EH (cell line): ENCODE measurements at regions not wholly inside any gene's neighbourhood (a gene's known extent, or its start where the extent isn't known, plus 50 kb on each side); places are given as distances from the start of the nearest gene placed in this dataset.
"Not testable (repeated sequence)": the region's sequence is repeated elsewhere in the genome, so short reads cannot be mapped to it uniquely, and the experiment has no call there.

ENCODE experiments used
- DNase-seq: peaks from one replicate; pipeline ENCODE4 v3.0.0-alpha.2; 2015; ENCODE audit warnings: low read depth

DNA sequence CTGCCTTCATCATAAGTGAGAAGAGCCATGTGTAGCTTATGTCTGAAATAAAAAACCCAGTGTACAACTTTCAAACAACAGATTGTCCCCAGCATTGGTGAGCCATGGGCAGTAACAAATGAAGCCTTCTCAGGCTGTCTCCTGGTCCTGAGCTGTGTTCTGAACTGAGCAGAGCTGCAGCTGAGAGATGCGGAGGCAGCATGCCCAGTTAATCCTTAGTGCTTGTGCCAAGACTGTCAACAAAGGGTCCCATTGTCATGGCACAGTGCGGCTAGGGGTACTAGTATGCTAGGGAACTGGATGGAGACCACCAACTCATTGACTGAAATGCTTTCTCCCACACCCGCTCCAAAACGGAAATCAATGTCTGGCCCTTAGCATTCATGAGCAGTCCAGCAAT is 154.3 kb downstream of the RMST start:
- no peak for DNase-seq

GRCh38 chr12:97628962-97629361 is 166.4 kb downstream of the RMST start:
- no peak for DNase-seq

DNA sequence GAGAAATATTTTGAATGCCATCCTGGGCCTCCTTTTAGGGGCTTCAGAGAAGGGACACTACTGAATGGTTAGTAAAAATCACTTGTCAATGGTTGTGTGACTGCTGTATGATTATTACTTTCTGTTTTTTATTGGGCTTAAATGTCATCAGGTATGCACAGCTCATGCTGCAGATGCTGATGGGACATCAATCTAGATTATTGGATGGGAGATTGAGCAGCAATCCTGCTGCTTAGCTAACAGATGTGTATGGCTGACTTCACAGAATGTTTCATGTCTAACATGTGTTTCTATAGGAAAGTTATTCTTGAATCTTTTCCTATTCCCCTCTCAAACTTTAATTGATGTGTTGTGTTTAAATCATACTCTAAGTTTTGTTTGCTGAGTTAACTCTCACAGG is 166.8 kb downstream of the RMST start:
- DNase-seq, result no peak

- DNase-seq, result no peak
These were observed 167.8 kb downstream of the RMST start for GRCh38 chr12:97630356-97630755.

DNA sequence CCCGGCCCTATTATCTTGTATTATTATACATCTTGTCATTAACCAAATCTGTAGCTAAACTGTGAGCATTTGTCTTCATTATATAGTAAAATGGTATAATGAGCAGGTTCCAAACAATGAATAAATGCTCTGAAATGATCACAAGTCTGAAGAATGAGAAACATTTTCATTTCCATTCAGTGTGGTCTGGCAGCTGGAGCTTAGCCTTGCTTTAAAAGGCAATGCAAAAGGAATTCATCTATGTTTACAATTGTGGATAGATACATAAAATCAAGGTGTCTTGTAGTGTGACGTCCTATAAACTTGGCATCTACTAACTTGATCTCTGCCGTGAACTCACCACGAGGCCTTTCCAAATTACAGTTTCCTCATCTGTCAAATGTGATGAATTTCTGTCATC is 168.3 kb downstream of the RMST start:
- no peak for DNase-seq

DNA sequence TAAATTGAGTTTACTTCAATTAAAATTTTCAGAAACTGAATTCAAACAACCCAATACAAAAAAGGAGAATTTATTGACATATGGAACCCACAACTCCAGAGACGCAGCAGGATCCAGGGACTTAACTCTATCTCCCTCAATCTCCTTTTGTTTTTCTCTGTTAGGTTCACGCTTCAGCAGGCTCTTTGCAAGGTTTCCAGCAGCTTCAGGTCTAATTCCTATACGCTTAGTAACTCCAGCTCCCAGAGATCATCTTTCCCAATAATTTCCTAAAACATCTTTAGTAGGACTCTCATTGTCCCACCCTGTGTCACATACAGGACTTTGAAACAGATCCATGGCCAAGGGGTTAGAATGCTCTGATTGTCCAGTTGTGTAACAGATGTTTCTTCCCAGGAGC is 175.2 kb downstream of the RMST start:
- no peak for DNase-seq

DNA sequence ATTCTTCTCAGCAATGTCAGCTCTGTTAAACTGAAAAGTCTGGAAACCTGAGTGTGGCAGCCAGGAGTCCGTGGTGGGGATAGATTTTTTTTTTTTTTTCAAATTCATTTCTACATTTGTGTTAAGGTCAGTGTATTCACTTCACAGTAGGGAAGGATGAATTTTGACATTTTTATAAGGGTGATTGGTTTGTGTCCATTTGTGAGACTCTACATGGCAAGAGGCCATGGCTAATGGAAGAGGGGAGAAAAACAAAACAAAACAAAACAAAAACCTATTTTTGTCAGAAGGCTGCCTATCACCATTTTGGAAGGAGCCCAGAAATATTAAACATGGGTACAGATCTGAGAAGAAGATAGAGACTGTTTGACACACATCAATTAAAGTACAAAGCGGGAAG is 176.1 kb downstream of the RMST start:
- no peak for DNase-seq

- DNase-seq, result no peak
These were observed 177.1 kb downstream of the RMST start for GRCh38 chr12:97639702-97640101.

DNA sequence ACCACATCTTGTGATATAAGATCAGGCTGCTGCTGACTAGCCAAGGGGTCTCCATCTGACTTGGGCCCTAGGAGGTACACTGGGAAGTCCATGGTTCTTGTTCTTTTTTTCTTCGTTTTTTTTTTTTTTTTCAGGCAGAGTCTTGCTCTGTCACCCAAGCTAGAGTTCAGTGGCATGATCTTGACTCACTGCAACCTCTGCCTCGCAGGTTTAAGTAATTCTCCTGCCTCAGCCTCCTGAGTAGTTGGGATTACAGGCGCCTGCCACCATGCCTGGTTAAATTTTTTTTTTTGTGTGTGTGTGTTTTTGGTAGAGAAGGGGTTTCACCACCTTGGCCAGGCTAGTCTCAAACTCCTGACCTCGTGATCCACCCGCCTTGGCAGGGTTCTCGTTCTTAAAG is 178.2 kb downstream of the RMST start:
- no peak for DNase-seq

GRCh38 chr12:97642911-97643310 is 180.3 kb downstream of the RMST start:
- DNase-seq, result no peak

DNA sequence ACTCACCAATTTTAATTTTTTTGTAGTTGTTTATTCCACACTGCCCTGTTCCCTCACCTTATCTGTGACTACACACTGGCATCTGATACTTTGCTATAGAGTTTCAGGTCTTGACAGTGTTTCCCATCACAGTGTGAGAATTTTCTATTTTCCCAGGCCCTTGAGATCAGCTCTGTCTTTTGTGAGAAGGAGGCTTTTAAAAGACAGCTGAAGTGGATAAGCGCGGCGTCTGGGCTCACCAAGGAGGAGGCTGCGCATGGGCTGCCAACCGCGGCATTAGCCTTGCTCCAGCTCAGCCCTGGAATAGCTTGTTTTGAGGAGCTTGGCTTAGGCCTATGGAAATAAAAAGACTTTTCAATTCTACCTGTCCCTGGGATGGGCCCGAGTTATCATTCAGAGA is 181.3 kb downstream of the RMST start:
- DNase-seq, result no peak

GRCh38 chr12:97645726-97646125 is 183.1 kb downstream of the RMST start:
- no peak for DNase-seq

DNA sequence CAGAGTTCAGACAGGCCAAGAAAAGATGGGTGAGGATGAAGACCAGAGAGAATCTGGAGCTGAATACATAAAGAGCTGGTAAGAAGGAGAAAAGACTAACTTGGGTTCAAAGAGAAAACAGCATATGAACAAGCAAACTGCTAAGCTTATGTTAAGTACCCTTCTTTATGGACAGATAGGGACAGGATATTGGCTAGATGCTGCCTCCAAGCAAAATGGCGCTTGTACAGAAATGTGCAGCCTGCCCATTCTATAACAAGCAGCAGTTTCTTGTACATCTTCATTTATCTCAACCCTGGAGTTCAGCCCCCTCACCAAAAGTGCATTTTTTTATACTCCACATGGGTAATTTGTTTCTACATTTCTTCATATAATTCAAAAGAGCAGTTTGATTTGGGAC is 184.5 kb downstream of the RMST start:
- no peak for DNase-seq

DNA sequence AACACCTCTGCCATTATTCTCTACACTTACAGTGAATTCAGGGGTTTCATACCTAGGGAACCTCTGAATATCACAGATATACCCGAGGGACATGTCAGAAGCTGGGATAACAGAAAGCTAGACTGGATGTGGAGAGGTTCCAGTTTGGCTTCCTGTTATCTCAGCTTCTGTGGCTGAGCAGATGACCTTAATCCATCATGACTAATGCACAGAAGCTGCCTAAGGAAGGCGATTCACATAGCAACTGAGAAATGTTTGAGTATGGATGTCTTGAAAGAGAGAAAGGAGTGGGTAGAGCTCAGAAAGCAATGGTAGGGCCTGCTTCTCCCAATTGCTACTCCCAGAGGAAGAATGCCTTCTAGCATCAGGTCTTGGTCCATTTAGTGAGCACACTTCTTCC is 187.6 kb downstream of the RMST start:
- no peak for DNase-seq

DNA sequence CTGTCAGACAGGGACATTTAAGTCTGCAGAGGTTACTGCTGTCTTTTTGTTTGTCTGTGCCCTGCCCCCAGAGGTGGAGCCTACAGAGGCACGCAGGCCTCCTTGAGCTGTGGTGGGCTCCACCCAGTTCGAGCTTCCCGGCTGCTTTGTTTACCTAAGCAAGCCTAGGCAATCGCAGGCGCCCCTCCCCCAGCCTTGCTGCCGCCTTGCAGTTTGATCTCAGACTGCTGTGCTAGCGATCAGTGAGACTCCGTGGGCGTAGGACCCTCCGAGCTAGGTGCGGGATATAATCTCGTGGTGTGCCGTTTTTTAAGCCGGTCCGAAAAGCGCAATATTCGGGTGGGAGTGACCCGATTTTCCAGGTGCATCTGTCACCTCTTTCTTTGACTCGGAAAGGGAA is 193.9 kb downstream of the RMST start:
- not testable (repeated sequence) for DNase-seq

- DNase-seq, result no peak
These were observed 196.7 kb downstream of the RMST start for GRCh38 chr12:97659117-97659880.

- no peak for DNase-seq
These were observed 203.7 kb downstream of the RMST start for GRCh38 chr12:97666263-97666662.

GRCh38 chr12:97672870-97673269 is 210.3 kb downstream of the RMST start:
- no peak for DNase-seq

DNA sequence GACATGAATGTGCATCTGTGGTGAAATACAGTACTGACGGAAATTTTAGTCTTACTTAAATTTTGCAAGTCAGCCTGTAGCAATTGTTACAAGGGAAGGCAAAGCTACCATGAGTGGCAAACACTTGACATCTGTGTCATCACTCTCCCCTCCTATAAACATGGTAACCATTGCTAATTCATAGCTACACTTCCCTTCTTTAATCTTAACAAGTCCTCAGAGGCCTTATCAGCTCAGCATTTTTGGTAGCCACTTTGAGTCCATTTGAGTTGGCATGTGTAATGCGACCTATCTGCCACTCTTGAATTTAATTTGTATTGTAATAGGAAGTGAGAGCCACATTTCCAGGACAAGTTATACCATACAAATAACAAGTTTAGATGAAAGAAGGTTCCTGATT is 218.1 kb downstream of the RMST start:
- no peak for DNase-seq

DNA sequence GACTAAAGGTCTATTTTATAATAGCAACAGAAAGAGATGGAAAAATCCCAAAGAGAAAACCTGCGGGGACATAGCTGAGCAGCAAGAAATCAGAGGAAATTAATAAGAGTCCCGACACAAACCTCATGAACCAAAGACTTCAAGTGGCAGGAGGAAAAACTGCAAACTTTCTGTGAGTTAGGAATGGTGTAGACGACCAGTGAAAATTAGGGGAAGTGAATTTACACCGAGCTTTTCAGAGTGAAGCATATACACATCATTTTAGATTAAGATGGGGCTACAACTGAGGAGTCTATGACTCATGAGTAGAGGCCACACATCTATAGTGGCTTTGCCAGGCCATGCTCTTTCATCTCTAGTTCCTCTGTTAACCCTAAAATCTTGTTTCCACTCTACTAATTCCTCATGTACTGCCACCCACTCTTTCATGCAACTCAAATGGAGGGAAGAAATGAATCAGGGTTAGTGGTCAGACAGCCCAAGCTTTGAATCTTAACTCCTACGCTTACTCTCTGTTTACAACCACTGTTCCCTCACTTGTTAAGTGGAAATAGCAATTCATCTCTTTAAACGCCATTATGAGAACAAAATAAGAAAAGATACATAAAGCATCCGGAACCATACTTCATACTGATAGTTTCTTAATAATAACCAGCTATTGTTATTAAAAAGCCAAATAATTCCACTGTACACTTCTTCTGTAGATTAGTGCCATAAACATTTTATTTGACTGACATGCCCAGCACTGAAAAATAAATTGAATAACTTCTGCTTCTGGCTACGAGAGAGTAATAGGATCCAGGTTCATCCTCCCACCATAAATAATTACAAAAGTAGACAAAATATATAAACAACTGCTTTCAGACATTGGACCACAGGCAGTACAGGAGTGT is 219.3 kb downstream of the RMST start:
- DNase-seq, result no peak

GRCh38 chr12:97685360-97685759 is 222.8 kb downstream of the RMST start:
- no peak for DNase-seq

DNA sequence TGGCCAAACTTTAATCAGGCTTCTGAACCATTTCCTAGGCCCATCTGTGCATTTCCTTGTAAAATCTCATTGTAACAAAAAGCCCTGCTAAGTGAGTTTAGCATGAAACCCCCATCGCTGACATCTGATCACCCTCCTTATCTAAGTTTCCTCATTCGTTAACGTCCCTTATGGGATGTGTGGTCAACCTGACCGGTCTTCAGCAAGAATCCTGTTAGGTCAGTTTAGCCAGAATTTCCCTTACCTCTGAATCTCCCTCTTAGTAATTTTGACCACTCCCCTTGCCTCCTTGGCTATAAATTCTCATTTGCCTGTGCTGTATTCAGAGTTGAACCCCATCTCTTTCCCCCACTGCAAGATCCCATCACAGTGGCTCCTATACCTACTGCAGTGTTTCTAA is 239.3 kb downstream of the RMST start:
- DNase-seq, result no peak

DNA sequence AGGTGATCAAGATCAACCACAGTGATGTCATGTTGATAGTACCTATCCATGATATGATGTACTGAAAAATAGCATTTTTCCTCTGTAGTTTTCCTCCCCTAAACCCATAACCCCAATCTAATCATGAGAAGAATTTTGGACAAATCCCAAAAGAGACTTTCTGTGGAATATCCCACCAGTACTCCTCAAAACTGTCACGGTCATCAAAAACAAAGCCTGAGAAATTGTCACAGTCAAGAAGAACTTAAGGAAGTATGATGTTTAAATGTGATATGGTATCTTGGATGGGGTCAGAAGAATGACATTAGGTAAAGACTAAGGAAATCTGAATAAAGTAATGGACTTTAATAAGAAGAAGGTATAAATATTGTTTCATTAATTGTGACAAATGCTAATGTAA is 248.8 kb downstream of the RMST start:
- no peak for DNase-seq

DNA sequence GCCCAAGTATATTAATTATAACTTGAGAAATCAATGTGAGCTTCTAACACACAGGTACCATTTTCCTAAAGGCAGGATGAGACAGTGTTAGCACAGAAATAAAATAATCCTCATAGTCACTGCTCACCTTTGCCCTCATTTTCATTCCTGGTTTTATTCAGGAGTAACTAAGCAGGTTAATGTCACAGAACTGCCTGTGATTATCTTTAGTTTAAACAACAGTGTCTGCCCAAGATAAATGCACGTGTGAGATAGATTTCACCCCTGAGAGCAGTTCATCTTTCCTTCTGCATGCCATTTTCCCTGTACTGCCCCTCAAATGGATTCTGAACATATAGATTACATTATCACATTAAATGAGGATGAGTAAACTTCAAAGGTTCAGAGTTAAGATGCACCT is 250.7 kb downstream of the RMST start:
- no peak for DNase-seq
